OCI-LY7 (cell line): ENCODE measurements at regions not wholly inside any gene's neighbourhood (a gene's known extent, or its start where the extent isn't known, plus 50 kb on each side); places are given as distances from the start of the nearest gene placed in this dataset.

ENCODE experiments used
- BruUV-seq: library from RNA; stranded (reverse); fragments of 400-500 nt; replicated peaks from 2 replicates; lab custom pipeline; 2021; lab: Mats Ljungman, UMichigan
- CTCF ChIA-PET: fragments of 300-600 bp; sonication (Branson Sonifier 250); formaldehyde crosslinking; loops from one replicate; lab custom pipeline; 2022; ENCODE audit warnings: antibody characterized with exemption; ENCODE audit not compliant: unreplicated experiment; lab: Charles Lee
- POLR2A ChIA-PET: fragments of 300-600 bp; sonication (Branson Sonifier 250); formaldehyde crosslinking; loops from one replicate; lab custom pipeline; 2022; ENCODE audit warnings: antibody characterized with exemption; lab: Charles Lee
- DNase-seq: peaks from one replicate; pipeline ENCODE4 v3.0.0-alpha.2; 2015; ENCODE audit warnings: low spot score
- H2AFZ ChIP-seq: fragments of 200-600 bp; sonication (generic), shearing (Covaris generic); 2 replicates; pipeline ENCODE4 v1.6.1; 2014; ENCODE audit warnings: mild to moderate bottlenecking, antibody characterized with exemption, low read length, moderate library complexity
- H3K27ac ChIP-seq: fragments of 200-600 bp; sonication (generic); 2 replicates; pipeline ENCODE4 v1.5.1; 2014; ENCODE audit warnings: mixed run types, low read depth, mild to moderate bottlenecking, moderate library complexity, low read length, inconsistent platforms; ENCODE audit not compliant: poor library complexity, severe bottlenecking
- H3K36me3 ChIP-seq: fragments of 200-600 bp; sonication (generic); 2 replicates; pipeline ENCODE4 v1.6.1; 2014; ENCODE audit warnings: mild to moderate bottlenecking, antibody characterized with exemption, low read length, moderate library complexity, mixed read lengths; ENCODE audit not compliant: insufficient read depth
- H3K4me1 ChIP-seq: fragments of 200-600 bp; sonication (generic); 2 replicates; pipeline ENCODE4 v1.5.1; 2014; ENCODE audit warnings: mild to moderate bottlenecking, low read length; ENCODE audit not compliant: insufficient read depth, poor library complexity, severe bottlenecking
- H3K4me2 ChIP-seq: fragments of 200-600 bp; sonication (generic); 2 replicates; pipeline ENCODE4 v1.6.1; 2014; ENCODE audit warnings: mild to moderate bottlenecking, low read length
- H3K4me3 ChIP-seq: fragments of 200-600 bp; sonication (generic); 2 replicates; pipeline ENCODE4 v1.5.1; 2014; ENCODE audit warnings: mild to moderate bottlenecking, low read depth, low read length; ENCODE audit not compliant: poor library complexity, severe bottlenecking
- H3K79me2 ChIP-seq: fragments of 200-600 bp; sonication (generic); 2 replicates; pipeline ENCODE4 v1.6.1; 2016; ENCODE audit warnings: low read depth, mild to moderate bottlenecking, low read length, moderate library complexity, mixed read lengths; ENCODE audit not compliant: insufficient read depth
- H3K9me2 ChIP-seq: fragments of 200-600 bp; sonication (generic); 2 replicates; pipeline ENCODE4 v1.6.1; 2016; ENCODE audit warnings: mild to moderate bottlenecking, low read length, mixed read lengths; ENCODE audit not compliant: insufficient read depth
- H3K9me3 ChIP-seq: fragments of 200-600 bp; sonication (generic); 2 replicates; pipeline ENCODE4 v1.6.1; 2014; ENCODE audit warnings: mild to moderate bottlenecking, mixed run types, low read length, mixed read lengths
- H4K20me1 ChIP-seq: fragments of 200-600 bp; sonication (generic); 2 replicates; pipeline ENCODE4 v1.6.1; 2014; ENCODE audit warnings: mild to moderate bottlenecking, antibody characterized with exemption, low read length, moderate library complexity, mixed read lengths; ENCODE audit not compliant: insufficient read depth
- EZH2phosphoT487 ChIP-seq: fragments of 200-600 bp; sonication (generic); IDR thresholded peaks from 2 replicates; pipeline ENCODE4 v1.6.1; 2018; ENCODE audit warnings: low read depth, borderline replicate concordance, mild to moderate bottlenecking, mixed run types, antibody characterized with exemption, low read length, moderate library complexity, mixed read lengths
- intact Hi-C: fragments of 100-400 bp; cut with micrococcal nuclease; formaldehyde crosslinking; loops from one replicate; pipeline ENCODE4 v1.10.0; 2022; ENCODE audit not compliant: unreplicated experiment
- TF ChIP-seq, protein P1 (sequence below): fragments of 200-600 bp; sonication (generic); conservative IDR thresholded peaks from 2 replicates; pipeline ENCODE4 v1.5.1; 2014; ENCODE audit warnings: mild to moderate bottlenecking, antibody characterized with exemption, low read length, moderate library complexity, mixed read lengths

DNA sequence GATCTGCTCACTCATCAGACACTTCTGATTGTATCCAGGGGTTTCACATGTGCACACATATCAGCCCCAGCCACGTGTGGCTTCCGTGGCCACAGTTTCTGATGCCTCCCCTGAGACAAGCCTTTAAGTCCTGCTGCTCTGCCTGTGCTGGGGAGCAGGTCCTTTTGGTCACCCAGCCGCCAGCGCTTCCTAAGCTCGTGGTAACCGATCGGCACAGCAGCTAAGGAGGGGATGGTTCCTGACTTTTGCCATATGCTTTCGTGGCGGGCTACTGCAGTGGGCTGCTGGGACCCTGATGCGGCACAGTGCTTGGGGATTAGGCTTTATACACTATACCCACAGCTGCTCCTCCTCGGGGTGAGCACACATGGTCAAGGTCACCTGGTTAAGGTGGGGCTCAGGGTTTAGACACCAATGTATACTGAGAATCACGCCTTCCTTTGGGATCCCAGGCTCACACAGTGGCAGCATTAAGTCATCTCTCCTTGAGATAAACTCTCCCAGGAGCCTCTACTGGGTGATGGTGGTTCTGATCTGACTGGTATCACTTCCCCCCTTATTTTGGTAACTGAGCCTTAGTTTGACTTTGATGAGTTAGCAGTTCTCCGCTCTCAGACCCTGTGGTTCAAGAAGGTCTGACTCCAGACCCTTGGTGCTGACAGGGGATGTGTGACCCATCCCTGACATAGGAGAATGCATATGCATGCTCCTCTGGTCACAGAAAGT, 85.9 kb upstream of the KCNG1 start:
- Histone ChIP-seq H3K36me3 (no peaks in the 10 kb centered on the region), H3K9me2 (no peaks in the 10 kb centered on the region), H3K79me2 (no peaks in the 10 kb centered on the region), H4K20me1 (no peaks in the 10 kb centered on the region), H3K27ac (no peak overlapping the region), H2AFZ (no peak overlapping the region), H3K4me2 (no peak overlapping the region), H3K4me1 (peaks cover 8% of the 10 kb centered on the region), H3K4me3 (no peak overlapping the region), H3K9me3 (no peaks in the 10 kb centered on the region)
- ChIA-PET POLR2A (interaction anchor here (0.5 kb wide), 1 partner anchor 124 kb away, joined by 3 read pairs; no protein-coding TSS in a partner anchor), CTCF (no interaction called here)
- TF ChIP-seq, protein P1, sequence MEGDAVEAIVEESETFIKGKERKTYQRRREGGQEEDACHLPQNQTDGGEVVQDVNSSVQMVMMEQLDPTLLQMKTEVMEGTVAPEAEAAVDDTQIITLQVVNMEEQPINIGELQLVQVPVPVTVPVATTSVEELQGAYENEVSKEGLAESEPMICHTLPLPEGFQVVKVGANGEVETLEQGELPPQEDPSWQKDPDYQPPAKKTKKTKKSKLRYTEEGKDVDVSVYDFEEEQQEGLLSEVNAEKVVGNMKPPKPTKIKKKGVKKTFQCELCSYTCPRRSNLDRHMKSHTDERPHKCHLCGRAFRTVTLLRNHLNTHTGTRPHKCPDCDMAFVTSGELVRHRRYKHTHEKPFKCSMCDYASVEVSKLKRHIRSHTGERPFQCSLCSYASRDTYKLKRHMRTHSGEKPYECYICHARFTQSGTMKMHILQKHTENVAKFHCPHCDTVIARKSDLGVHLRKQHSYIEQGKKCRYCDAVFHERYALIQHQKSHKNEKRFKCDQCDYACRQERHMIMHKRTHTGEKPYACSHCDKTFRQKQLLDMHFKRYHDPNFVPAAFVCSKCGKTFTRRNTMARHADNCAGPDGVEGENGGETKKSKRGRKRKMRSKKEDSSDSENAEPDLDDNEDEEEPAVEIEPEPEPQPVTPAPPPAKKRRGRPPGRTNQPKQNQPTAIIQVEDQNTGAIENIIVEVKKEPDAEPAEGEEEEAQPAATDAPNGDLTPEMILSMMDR = no peak
- TF ChIP-seq EZH2phosphoT487 = no peak
- BruUV-seq = no TSS peak
- intact Hi-C loops = no loop called here
- DNase-seq = no peak

- no peaks in the 10 kb centered on the region for H3K9me3 ChIP-seq
- BruUV-seq = no TSS peak
- TF ChIP-seq, protein P1 = no peak
- no peak for TF ChIP-seq EZH2phosphoT487
- CTCF ChIA-PET = no interaction called here
- H3K4me1 ChIP-seq = peaks cover 19% of the 10 kb centered on the region
- H3K27ac ChIP-seq = no peak overlapping the region
- no peak overlapping the region for H3K4me3 ChIP-seq
- no peak overlapping the region for H3K4me2 ChIP-seq
- H2AFZ ChIP-seq = no peak overlapping the region
- no peaks in the 10 kb centered on the region for H3K9me2 ChIP-seq
- no peaks in the 10 kb centered on the region for H3K36me3 ChIP-seq
- DNase-seq = no peak
- no peaks in the 10 kb centered on the region for H3K79me2 ChIP-seq
- intact Hi-C loops = no loop called here
- no peaks in the 10 kb centered on the region for H4K20me1 ChIP-seq
- POLR2A ChIA-PET = interaction anchor here (0.7 kb wide), 2 partner anchors 14 to 120 kb away, joined by 3 read pairs; no protein-coding TSS in a partner anchor
These were observed 83.1 kb upstream of the KCNG1 start for GRCh38 chr20:51106011-51106410.
